ENCODE measurements at regions not wholly inside any gene's neighbourhood (a gene's known extent, or its start where the extent isn't known, plus 50 kb on each side); places are given as distances from the start of the nearest gene placed in this dataset.
"Not testable (repeated sequence)": the region's sequence is repeated elsewhere in the genome, so short reads cannot be mapped to it uniquely, and the experiment has no call there.

GRCh38 chr4:102397056-102397455 is 51.8 kb upstream of the SLC39A8 start:
- intact Hi-C loops (cut with DNase I, micrococcal nuclease); ATAC-seq; DNase-seq: not testable (repeated sequence)

GRCh38 chr4:102399021-102399420 is 53.7 kb upstream of the SLC39A8 start:
- ATAC-seq: peak; percentile 59
- DNase-seq: no peak
- intact Hi-C loops (cut with DNase I, micrococcal nuclease): no loop called here

GRCh38 chr4:102400898-102401297 is 55.6 kb upstream of the SLC39A8 start:
- intact Hi-C loops (cut with DNase I, micrococcal nuclease): no loop called here
- DNase-seq: no peak
- no peak for ATAC-seq

- no peak for ATAC-seq
Observed at GRCh38 chr4:102402223-102402622, 56.9 kb upstream of the SLC39A8 start.

GRCh38 chr4:102403116-102403515 is 57.8 kb upstream of the SLC39A8 start:
- intact Hi-C loops (cut with DNase I, micrococcal nuclease): no loop called here
- no peak for ATAC-seq
- no peak for DNase-seq

More at GRCh38 chr4:102402223-102402622, 56.9 kb upstream of the SLC39A8 start:
- DNase-seq: no peak
- intact Hi-C loops (cut with DNase I, micrococcal nuclease): no loop called here

GRCh38 chr4:102404431-102404969 is 59.2 kb upstream of the SLC39A8 start:
- intact Hi-C loops (cut with DNase I, micrococcal nuclease): no loop called here
- ATAC-seq: no peak
- DNase-seq: no peak

- DNase-seq (no peak), ATAC-seq (no peak)
- intact Hi-C loops (cut with DNase I, micrococcal nuclease): no loop called here
Observed at GRCh38 chr4:102405821-102406401, 60.6 kb upstream of the SLC39A8 start.

- ATAC-seq; DNase-seq; intact Hi-C loops (cut with DNase I, micrococcal nuclease): not testable (repeated sequence)
Observed at GRCh38 chr4:102410884-102411283, 65.6 kb upstream of the SLC39A8 start.

GRCh38 chr4:102411408-102411807 is 66.1 kb upstream of the SLC39A8 start:
- intact Hi-C loops (cut with DNase I, micrococcal nuclease): no loop called here
- DNase-seq (no peak), ATAC-seq (no peak)

GRCh38 chr4:102416765-102417164 is 71.5 kb upstream of the SLC39A8 start:
- ATAC-seq (peak; percentile 84), DNase-seq (no peak)
- intact Hi-C loops (cut with DNase I, micrococcal nuclease): no loop called here

GRCh38 chr4:102420563-102421398 is 75.5 kb upstream of the SLC39A8 start:
- ATAC-seq (no peak), DNase-seq (no peak)
- intact Hi-C loops (cut with DNase I, micrococcal nuclease): no loop called here

GRCh38 chr4:102422843-102423242 is 77.6 kb upstream of the SLC39A8 start:
- no peak for DNase-seq
- intact Hi-C loops (cut with DNase I, micrococcal nuclease): no loop called here
- no peak for ATAC-seq

- intact Hi-C loops (cut with DNase I, micrococcal nuclease): no loop called here
- ATAC-seq (no peak), DNase-seq (no peak)
Observed at GRCh38 chr4:102423375-102423774, 77.8 kb upstream of the NFKB1 start.

- no peak for DNase-seq
- ATAC-seq: no peak
- intact Hi-C loops (cut with DNase I, micrococcal nuclease): no loop called here
Observed at GRCh38 chr4:102427371-102427998, 73.7 kb upstream of the NFKB1 start.

GRCh38 chr4:102428122-102428521 is 73.0 kb upstream of the NFKB1 start:
- no peak for DNase-seq
- intact Hi-C loops (cut with DNase I, micrococcal nuclease): no loop called here
- peak; percentile 30 for ATAC-seq

GRCh38 chr4:102429553-102429952 is 71.6 kb upstream of the NFKB1 start:
- DNase-seq (no peak), ATAC-seq (no peak)
- intact Hi-C loops (cut with DNase I, micrococcal nuclease): no loop called here

GRCh38 chr4:102430461-102430910 is 70.7 kb upstream of the NFKB1 start:
- ATAC-seq: peak; percentile 19
- intact Hi-C loops (cut with DNase I, micrococcal nuclease): loop anchor here in 1 of 2 donors (5.0 kb wide), 1 partner anchor 577 kb away; no protein-coding TSS in a partner anchor

GRCh38 chr4:102431608-102431961 is 69.6 kb upstream of the NFKB1 start:
- intact Hi-C loops (cut with DNase I, micrococcal nuclease): loop anchor here in 1 of 2 donors (5.0 kb wide), 1 partner anchor 576 kb away; no protein-coding TSS in a partner anchor
- DNase-seq (no peak), ATAC-seq (no peak)

More at GRCh38 chr4:102430461-102430910, 70.7 kb upstream of the NFKB1 start:
- no peak for DNase-seq

- ATAC-seq: no peak
- no peak for DNase-seq
- intact Hi-C loops (cut with DNase I, micrococcal nuclease): no loop called here
Observed at GRCh38 chr4:102437111-102437510, 64.0 kb upstream of the NFKB1 start.

All from left colon (tissue), 2 donors.